OCI-LY7 (cell line): ENCODE measurements at regions not wholly inside any gene's neighbourhood (a gene's known extent, or its start where the extent isn't known, plus 50 kb on each side); places are given as distances from the start of the nearest gene placed in this dataset.

Experiments used
- BruUV-seq: library from RNA; stranded (reverse); fragments of 400-500 nt; replicated peaks from 2 replicates; lab custom pipeline; 2021; lab: Mats Ljungman, UMichigan
- CTCF ChIA-PET: fragments of 300-600 bp; sonication (Branson Sonifier 250); formaldehyde crosslinking; loops from one replicate; lab custom pipeline; 2022; ENCODE audit warnings: antibody characterized with exemption; ENCODE audit not compliant: unreplicated experiment; lab: Charles Lee
- POLR2A ChIA-PET: fragments of 300-600 bp; sonication (Branson Sonifier 250); formaldehyde crosslinking; loops from one replicate; lab custom pipeline; 2022; ENCODE audit warnings: antibody characterized with exemption; lab: Charles Lee
- DNase-seq: peaks from one replicate; pipeline ENCODE4 v3.0.0-alpha.2; 2015; ENCODE audit warnings: low spot score
- H2AFZ ChIP-seq: fragments of 200-600 bp; sonication (generic), shearing (Covaris generic); 2 replicates; pipeline ENCODE4 v1.6.1; 2014; ENCODE audit warnings: mild to moderate bottlenecking, antibody characterized with exemption, low read length, moderate library complexity
- H3K27ac ChIP-seq: fragments of 200-600 bp; sonication (generic); 2 replicates; pipeline ENCODE4 v1.5.1; 2014; ENCODE audit warnings: mixed run types, low read depth, mild to moderate bottlenecking, moderate library complexity, low read length, inconsistent platforms; ENCODE audit not compliant: poor library complexity, severe bottlenecking
- H3K36me3 ChIP-seq: fragments of 200-600 bp; sonication (generic); 2 replicates; pipeline ENCODE4 v1.6.1; 2014; ENCODE audit warnings: mild to moderate bottlenecking, antibody characterized with exemption, low read length, moderate library complexity, mixed read lengths; ENCODE audit not compliant: insufficient read depth
- H3K4me1 ChIP-seq: fragments of 200-600 bp; sonication (generic); 2 replicates; pipeline ENCODE4 v1.5.1; 2014; ENCODE audit warnings: mild to moderate bottlenecking, low read length; ENCODE audit not compliant: insufficient read depth, poor library complexity, severe bottlenecking
- H3K4me2 ChIP-seq: fragments of 200-600 bp; sonication (generic); 2 replicates; pipeline ENCODE4 v1.6.1; 2014; ENCODE audit warnings: mild to moderate bottlenecking, low read length
- H3K4me3 ChIP-seq: fragments of 200-600 bp; sonication (generic); 2 replicates; pipeline ENCODE4 v1.5.1; 2014; ENCODE audit warnings: mild to moderate bottlenecking, low read depth, low read length; ENCODE audit not compliant: poor library complexity, severe bottlenecking
- H3K79me2 ChIP-seq: fragments of 200-600 bp; sonication (generic); 2 replicates; pipeline ENCODE4 v1.6.1; 2016; ENCODE audit warnings: low read depth, mild to moderate bottlenecking, low read length, moderate library complexity, mixed read lengths; ENCODE audit not compliant: insufficient read depth
- H3K9me2 ChIP-seq: fragments of 200-600 bp; sonication (generic); 2 replicates; pipeline ENCODE4 v1.6.1; 2016; ENCODE audit warnings: mild to moderate bottlenecking, low read length, mixed read lengths; ENCODE audit not compliant: insufficient read depth
- H3K9me3 ChIP-seq: fragments of 200-600 bp; sonication (generic); 2 replicates; pipeline ENCODE4 v1.6.1; 2014; ENCODE audit warnings: mild to moderate bottlenecking, mixed run types, low read length, mixed read lengths
- H4K20me1 ChIP-seq: fragments of 200-600 bp; sonication (generic); 2 replicates; pipeline ENCODE4 v1.6.1; 2014; ENCODE audit warnings: mild to moderate bottlenecking, antibody characterized with exemption, low read length, moderate library complexity, mixed read lengths; ENCODE audit not compliant: insufficient read depth
- EZH2phosphoT487 ChIP-seq: fragments of 200-600 bp; sonication (generic); IDR thresholded peaks from 2 replicates; pipeline ENCODE4 v1.6.1; 2018; ENCODE audit warnings: low read depth, borderline replicate concordance, mild to moderate bottlenecking, mixed run types, antibody characterized with exemption, low read length, moderate library complexity, mixed read lengths
- intact Hi-C: fragments of 100-400 bp; cut with micrococcal nuclease; formaldehyde crosslinking; loops from one replicate; pipeline ENCODE4 v1.10.0; 2022; ENCODE audit not compliant: unreplicated experiment
- TF ChIP-seq, protein P1 (sequence below): fragments of 200-600 bp; sonication (generic); conservative IDR thresholded peaks from 2 replicates; pipeline ENCODE4 v1.5.1; 2014; ENCODE audit warnings: mild to moderate bottlenecking, antibody characterized with exemption, low read length, moderate library complexity, mixed read lengths

DNA sequence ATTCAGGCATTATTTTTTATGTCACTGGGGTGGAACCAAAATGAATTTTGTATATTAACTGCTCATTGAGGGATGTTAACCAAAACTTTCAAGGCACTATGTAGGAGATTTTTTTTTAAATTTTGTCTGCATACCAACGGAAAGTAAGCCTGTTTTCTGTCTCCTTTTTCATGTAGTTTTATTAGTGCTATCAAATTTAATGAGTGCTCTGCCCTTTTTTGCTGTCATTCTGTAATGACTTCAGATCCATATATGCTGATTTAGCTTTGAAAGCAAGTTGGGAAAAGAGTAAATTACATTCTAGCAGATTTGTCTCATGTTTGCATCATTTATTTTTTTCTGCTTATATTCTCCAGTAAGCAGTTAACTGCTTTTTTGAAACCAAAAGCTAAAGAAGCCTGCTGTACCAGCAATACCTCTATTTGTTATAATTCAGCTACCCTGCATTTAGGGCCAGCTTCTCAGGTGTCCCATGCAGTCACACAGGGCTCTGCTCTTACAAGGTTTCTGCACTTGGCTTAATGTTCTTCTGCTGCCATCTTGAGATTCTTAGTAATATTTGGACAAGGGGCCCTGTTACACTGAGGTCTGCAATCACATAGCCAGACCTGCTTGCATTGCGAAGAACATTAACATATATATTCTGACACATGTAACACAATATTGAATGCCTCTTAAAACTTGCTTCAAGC, 429.0 kb downstream of the UTRN start:
- H3K4me3 ChIP-seq, result no peak overlapping the region
- ChIA-PET CTCF (no interaction called here), POLR2A (no interaction called here)
- no peaks in the 10 kb centered on the region for H3K36me3 ChIP-seq
- no peaks in the 10 kb centered on the region for H3K4me1 ChIP-seq
- intact Hi-C loops, result no loop called here
- H3K79me2 ChIP-seq, result no peaks in the 10 kb centered on the region
- H3K4me2 ChIP-seq, result no peak overlapping the region
- H3K27ac ChIP-seq, result no peak overlapping the region
- H4K20me1 ChIP-seq, result no peaks in the 10 kb centered on the region
- no peak overlapping the region for H2AFZ ChIP-seq
- BruUV-seq, result no TSS peak
- no peaks in the 10 kb centered on the region for H3K9me3 ChIP-seq
- TF ChIP-seq, protein P1, sequence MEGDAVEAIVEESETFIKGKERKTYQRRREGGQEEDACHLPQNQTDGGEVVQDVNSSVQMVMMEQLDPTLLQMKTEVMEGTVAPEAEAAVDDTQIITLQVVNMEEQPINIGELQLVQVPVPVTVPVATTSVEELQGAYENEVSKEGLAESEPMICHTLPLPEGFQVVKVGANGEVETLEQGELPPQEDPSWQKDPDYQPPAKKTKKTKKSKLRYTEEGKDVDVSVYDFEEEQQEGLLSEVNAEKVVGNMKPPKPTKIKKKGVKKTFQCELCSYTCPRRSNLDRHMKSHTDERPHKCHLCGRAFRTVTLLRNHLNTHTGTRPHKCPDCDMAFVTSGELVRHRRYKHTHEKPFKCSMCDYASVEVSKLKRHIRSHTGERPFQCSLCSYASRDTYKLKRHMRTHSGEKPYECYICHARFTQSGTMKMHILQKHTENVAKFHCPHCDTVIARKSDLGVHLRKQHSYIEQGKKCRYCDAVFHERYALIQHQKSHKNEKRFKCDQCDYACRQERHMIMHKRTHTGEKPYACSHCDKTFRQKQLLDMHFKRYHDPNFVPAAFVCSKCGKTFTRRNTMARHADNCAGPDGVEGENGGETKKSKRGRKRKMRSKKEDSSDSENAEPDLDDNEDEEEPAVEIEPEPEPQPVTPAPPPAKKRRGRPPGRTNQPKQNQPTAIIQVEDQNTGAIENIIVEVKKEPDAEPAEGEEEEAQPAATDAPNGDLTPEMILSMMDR, result no peak
- TF ChIP-seq EZH2phosphoT487, result no peak
- no peak for DNase-seq
- no peaks in the 10 kb centered on the region for H3K9me2 ChIP-seq

DNA sequence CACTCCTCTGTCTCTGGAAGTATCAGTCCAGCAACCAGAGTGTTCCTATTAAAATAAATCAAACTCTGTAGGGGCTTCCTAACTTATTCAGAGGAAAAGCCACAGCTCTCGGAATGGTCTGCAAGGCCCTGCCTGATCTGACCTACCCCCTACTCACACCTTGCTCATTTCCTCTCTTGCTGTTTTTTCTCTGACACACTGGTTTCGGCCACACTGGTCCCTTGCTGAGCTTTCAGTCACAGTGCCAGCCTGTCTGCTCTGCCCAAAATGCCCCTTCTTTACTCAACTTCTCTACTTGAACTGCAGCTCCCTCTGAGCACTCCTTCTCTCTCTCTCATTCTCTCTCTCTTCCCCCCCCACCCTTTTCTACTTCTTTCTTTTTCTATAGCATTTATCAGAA, 430.2 kb downstream of the UTRN start:
- no peaks in the 10 kb centered on the region for H4K20me1 ChIP-seq
- H3K9me2 ChIP-seq, result no peaks in the 10 kb centered on the region
- no peak for DNase-seq
- TF ChIP-seq EZH2phosphoT487, result no peak
- TF ChIP-seq, protein P1, result no peak
- H3K9me3 ChIP-seq, result no peaks in the 10 kb centered on the region
- no peaks in the 10 kb centered on the region for H3K4me1 ChIP-seq
- H2AFZ ChIP-seq, result no peak overlapping the region
- POLR2A ChIA-PET, result interaction anchor here (0.6 to 0.7 kb wide), 4 partner anchors 8 to 132 kb away, joined by 3 to 7 read pairs (median 4); no protein-coding TSS in a partner anchor
- no peak overlapping the region for H3K4me3 ChIP-seq
- no peaks in the 10 kb centered on the region for H3K79me2 ChIP-seq
- BruUV-seq, result no TSS peak
- intact Hi-C loops, result no loop called here
- H3K4me2 ChIP-seq, result no peak overlapping the region
- H3K27ac ChIP-seq, result no peak overlapping the region
- H3K36me3 ChIP-seq, result no peaks in the 10 kb centered on the region
- CTCF ChIA-PET, result no interaction called here

DNA sequence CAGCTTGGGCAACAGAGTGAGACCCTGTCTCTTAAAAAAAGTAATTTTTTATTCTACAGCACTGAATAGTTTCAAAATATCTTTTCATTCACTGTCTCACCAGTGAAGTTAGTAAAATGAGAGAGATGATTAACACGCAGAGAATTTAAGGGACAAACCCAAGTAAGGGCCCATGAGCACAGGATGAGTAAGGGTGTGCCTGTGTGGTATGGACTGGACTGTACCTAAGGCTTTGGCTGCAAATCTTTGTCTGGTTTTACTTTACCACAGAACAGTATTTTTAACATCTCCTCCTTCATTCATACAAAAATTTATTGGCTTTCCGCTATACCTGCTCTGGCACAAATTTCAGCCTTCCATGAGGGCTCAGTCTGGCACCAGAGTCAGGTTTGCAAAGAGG, 433.3 kb downstream of the UTRN start:
- ChIA-PET POLR2A (no interaction called here), CTCF (no interaction called here)
- intact Hi-C loops, result no loop called here
- no peak for DNase-seq
- Histone ChIP-seq H3K79me2 (no peaks in the 10 kb centered on the region), H3K9me2 (no peaks in the 10 kb centered on the region), H3K27ac (no peak overlapping the region), H3K9me3 (no peaks in the 10 kb centered on the region), H3K4me3 (no peak overlapping the region), H3K4me1 (no peaks in the 10 kb centered on the region), H3K36me3 (no peaks in the 10 kb centered on the region), H2AFZ (no peak overlapping the region), H4K20me1 (no peaks in the 10 kb centered on the region), H3K4me2 (no peak overlapping the region)
- TF ChIP-seq, protein P1, result no peak
- BruUV-seq, result no TSS peak
